ENCODE measurements at regions not wholly inside any gene's neighbourhood (a gene's known extent, or its start where the extent isn't known, plus 50 kb on each side); places are given as distances from the start of the nearest gene placed in this dataset.

GRCh38 chr10:128883231-128884032 is 583.6 kb upstream of the MGMT start:
- no peak for DNase-seq (ENCODE audit: low spot score)
- no peak for TF ChIP-seq CTCF (IDR thresholded peaks at IDR 0.05; ENCODE audit: poor library complexity, severe bottlenecking)
- Histone ChIP-seq H3K36me3 (ENCODE audit: low read depth) (no peaks in the 10 kb centered on the region), H3K4me1 (ENCODE audit: insufficient read depth, poor library complexity, severe bottlenecking) (no peaks in the 10 kb centered on the region), H3K9me3 (ENCODE audit: severe bottlenecking) (no peaks in the 10 kb centered on the region), H3K27me3 (ENCODE audit: insufficient read depth, poor library complexity, severe bottlenecking) (no peaks in the 10 kb centered on the region), H3K27ac (ENCODE audit: poor library complexity, severe bottlenecking) (no peak overlapping the region), H3K4me3 (ENCODE audit: severe bottlenecking) (no peak overlapping the region)
- ATAC-seq (ENCODE audit: low read depth) = no peak

- H3K4me1 ChIP-seq (ENCODE audit: insufficient read depth, poor library complexity, severe bottlenecking) = no peaks in the 10 kb centered on the region
- ATAC-seq (ENCODE audit: low read depth) (no peak), DNase-seq (ENCODE audit: low spot score) (no peak)
- peaks cover 1% of the 10 kb centered on the region for H3K9me3 ChIP-seq (ENCODE audit: severe bottlenecking)
- H3K36me3 ChIP-seq (ENCODE audit: low read depth) = no peaks in the 10 kb centered on the region
- no peak for TF ChIP-seq CTCF (IDR thresholded peaks at IDR 0.05; ENCODE audit: poor library complexity, severe bottlenecking)
- no peak overlapping the region for H3K27ac ChIP-seq (ENCODE audit: poor library complexity, severe bottlenecking)
- no peaks in the 10 kb centered on the region for H3K27me3 ChIP-seq (ENCODE audit: insufficient read depth, poor library complexity, severe bottlenecking)
- H3K4me3 ChIP-seq (ENCODE audit: severe bottlenecking) = no peak overlapping the region
Observed at GRCh38 chr10:128884033-128884425, 583.0 kb upstream of the MGMT start.

GRCh38 chr10:128884496-128885072 is 582.5 kb upstream of the MGMT start:
- no peak for TF ChIP-seq CTCF (IDR thresholded peaks at IDR 0.05; ENCODE audit: poor library complexity, severe bottlenecking)
- ATAC-seq (ENCODE audit: low read depth) = no peak
- no peaks in the 10 kb centered on the region for H3K36me3 ChIP-seq (ENCODE audit: low read depth)
- DNase-seq (ENCODE audit: low spot score) = no peak
- no peaks in the 10 kb centered on the region for H3K27me3 ChIP-seq (ENCODE audit: insufficient read depth, poor library complexity, severe bottlenecking)
- H3K4me3 ChIP-seq (ENCODE audit: severe bottlenecking) = no peak overlapping the region
- H3K9me3 ChIP-seq (ENCODE audit: severe bottlenecking) = peaks cover 4% of the 10 kb centered on the region
- H3K27ac ChIP-seq (ENCODE audit: poor library complexity, severe bottlenecking) = no peak overlapping the region
- H3K4me1 ChIP-seq (ENCODE audit: insufficient read depth, poor library complexity, severe bottlenecking) = no peaks in the 10 kb centered on the region

GRCh38 chr10:128885573-128886555 is 581.2 kb upstream of the MGMT start:
- TF ChIP-seq CTCF (IDR thresholded peaks at IDR 0.05; ENCODE audit: poor library complexity, severe bottlenecking) = no peak
- no peaks in the 10 kb centered on the region for H3K27me3 ChIP-seq (ENCODE audit: insufficient read depth, poor library complexity, severe bottlenecking)
- H3K4me3 ChIP-seq (ENCODE audit: severe bottlenecking) = no peak overlapping the region
- no peak overlapping the region for H3K27ac ChIP-seq (ENCODE audit: poor library complexity, severe bottlenecking)
- peaks cover 4% of the 10 kb centered on the region for H3K9me3 ChIP-seq (ENCODE audit: severe bottlenecking)
- ATAC-seq (ENCODE audit: low read depth) (no peak), DNase-seq (ENCODE audit: low spot score) (no peak)
- H3K36me3 ChIP-seq (ENCODE audit: low read depth) = no peaks in the 10 kb centered on the region
- H3K4me1 ChIP-seq (ENCODE audit: insufficient read depth, poor library complexity, severe bottlenecking) = no peaks in the 10 kb centered on the region

All from RWPE2 (cell line).